ENCODE measurements at regions not wholly inside any gene's neighbourhood (a gene's known extent, or its start where the extent isn't known, plus 50 kb on each side); places are given as distances from the start of the nearest gene placed in this dataset.

GRCh38 chr1:242747233-242747632 lies 222.7 kb upstream of the PLD5 start:
- TF ChIP-seq, protein P1, sequence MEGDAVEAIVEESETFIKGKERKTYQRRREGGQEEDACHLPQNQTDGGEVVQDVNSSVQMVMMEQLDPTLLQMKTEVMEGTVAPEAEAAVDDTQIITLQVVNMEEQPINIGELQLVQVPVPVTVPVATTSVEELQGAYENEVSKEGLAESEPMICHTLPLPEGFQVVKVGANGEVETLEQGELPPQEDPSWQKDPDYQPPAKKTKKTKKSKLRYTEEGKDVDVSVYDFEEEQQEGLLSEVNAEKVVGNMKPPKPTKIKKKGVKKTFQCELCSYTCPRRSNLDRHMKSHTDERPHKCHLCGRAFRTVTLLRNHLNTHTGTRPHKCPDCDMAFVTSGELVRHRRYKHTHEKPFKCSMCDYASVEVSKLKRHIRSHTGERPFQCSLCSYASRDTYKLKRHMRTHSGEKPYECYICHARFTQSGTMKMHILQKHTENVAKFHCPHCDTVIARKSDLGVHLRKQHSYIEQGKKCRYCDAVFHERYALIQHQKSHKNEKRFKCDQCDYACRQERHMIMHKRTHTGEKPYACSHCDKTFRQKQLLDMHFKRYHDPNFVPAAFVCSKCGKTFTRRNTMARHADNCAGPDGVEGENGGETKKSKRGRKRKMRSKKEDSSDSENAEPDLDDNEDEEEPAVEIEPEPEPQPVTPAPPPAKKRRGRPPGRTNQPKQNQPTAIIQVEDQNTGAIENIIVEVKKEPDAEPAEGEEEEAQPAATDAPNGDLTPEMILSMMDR (IDR thresholded peaks at IDR 0.05), result no peak
- TF ChIP-seq, protein P2, sequence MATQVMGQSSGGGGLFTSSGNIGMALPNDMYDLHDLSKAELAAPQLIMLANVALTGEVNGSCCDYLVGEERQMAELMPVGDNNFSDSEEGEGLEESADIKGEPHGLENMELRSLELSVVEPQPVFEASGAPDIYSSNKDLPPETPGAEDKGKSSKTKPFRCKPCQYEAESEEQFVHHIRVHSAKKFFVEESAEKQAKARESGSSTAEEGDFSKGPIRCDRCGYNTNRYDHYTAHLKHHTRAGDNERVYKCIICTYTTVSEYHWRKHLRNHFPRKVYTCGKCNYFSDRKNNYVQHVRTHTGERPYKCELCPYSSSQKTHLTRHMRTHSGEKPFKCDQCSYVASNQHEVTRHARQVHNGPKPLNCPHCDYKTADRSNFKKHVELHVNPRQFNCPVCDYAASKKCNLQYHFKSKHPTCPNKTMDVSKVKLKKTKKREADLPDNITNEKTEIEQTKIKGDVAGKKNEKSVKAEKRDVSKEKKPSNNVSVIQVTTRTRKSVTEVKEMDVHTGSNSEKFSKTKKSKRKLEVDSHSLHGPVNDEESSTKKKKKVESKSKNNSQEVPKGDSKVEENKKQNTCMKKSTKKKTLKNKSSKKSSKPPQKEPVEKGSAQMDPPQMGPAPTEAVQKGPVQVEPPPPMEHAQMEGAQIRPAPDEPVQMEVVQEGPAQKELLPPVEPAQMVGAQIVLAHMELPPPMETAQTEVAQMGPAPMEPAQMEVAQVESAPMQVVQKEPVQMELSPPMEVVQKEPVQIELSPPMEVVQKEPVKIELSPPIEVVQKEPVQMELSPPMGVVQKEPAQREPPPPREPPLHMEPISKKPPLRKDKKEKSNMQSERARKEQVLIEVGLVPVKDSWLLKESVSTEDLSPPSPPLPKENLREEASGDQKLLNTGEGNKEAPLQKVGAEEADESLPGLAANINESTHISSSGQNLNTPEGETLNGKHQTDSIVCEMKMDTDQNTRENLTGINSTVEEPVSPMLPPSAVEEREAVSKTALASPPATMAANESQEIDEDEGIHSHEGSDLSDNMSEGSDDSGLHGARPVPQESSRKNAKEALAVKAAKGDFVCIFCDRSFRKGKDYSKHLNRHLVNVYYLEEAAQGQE (IDR thresholded peaks at IDR 0.05; ENCODE audit: insufficient read depth in 1 of 2, low read depth in 2 of 2, low read length in 1 of 2), result no peak
